ENCODE measurements at regions not wholly inside any gene's neighbourhood (a gene's known extent, or its start where the extent isn't known, plus 50 kb on each side); places are given as distances from the start of the nearest gene placed in this dataset.
"Not testable (repeated sequence)": the region's sequence is repeated elsewhere in the genome, so short reads cannot be mapped to it uniquely, and the experiment has no call there.

DNA sequence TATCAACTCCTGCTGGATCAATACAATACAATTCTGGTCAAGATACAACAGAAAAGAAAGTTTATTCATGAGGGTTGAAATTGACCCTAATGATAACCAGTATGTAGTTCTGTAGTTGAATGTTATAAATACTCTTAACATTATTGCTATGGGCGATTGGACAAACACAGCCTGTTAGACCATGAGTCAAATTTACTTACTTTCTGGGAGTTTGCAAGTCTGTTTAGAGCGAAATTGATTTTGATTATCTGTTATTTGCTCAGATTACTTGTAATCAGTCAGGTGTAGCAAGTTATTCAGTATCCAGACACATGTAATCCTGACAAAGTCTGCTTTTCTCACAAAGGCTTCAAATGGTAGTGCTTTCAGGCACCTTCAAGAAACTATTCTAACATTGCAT lies 216.6 kb upstream of the B3GALT2 start:
- DNase-seq, result no peak

DNA sequence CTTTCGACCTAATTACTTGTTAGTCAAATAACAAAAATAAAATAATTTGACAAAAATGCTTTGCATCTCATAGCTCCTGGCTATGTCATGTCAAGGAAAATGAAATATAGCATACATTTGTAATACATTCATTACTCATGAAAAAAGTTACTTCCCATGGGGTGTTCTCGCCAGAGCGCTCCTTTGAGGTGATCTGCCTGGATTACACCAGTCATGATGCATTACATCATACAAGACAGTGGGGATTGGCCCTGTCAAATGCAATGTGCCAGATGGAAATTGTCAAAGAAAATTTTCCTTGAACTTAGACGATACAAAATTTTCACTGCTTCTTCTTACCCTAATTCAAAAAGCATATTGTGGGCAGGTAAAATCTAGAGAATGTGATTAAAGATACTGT lies 215.6 kb upstream of the B3GALT2 start:
- DNase-seq, result no peak

DNA sequence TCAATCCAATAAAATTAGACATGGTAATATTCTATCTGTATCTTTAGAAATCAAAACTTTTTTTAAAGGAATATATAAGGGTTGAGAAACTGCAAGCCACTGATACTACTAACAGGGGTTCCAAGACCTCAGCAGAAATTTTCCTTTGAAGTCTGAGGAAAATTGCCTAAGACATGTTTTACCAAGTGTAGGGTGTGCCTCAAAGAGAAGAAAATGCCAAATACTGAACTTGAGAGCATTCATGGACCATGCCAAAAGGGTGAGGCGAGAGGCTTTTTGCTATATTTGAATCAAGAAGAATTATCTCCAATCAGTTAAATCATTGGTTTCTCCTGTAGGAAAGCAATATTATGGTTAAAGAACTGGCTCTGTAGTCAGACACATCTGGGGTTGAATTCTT lies 207.9 kb upstream of the B3GALT2 start:
- DNase-seq, result no peak

DNA sequence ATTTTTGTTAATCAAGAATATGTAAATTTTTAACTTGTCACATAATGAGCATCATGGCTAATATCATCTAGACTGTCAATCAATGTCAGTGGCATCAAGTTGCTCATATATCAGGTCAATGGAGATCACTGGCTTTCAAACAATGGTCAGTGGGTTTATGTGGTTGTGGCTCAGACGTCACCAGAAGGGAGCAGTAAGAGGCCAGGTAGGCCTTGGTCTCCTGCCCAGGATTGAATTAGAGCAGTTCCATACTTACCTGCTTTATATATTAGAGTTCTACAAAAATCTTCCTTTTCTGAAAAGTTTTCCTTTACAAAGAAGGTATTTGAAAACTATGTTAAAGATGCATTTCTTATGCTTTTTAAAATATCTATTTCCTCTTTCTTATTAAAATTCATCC lies 206.3 kb upstream of the B3GALT2 start:
- DNase-seq, result no peak

DNA sequence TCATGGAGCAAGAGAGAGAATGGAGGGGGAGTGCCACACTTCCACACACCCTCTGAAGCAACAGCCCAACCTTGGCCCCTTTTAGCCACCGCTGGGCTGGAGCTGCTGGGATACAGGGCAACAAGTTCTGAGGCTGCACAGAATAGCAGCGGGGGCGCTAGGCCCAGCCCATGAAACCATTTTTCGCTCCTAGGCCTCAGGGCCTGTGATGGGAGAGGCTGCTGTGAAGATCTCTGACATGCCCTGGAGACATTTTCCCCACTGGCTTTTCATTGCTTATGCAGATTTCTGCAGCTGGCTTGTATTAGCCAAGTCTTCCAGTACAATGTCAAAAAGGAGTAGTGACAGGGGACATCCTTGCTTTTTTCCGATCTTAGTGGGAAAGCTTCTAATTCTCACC lies 202.3 kb upstream of the B3GALT2 start:
- DNase-seq, result no peak

DNA sequence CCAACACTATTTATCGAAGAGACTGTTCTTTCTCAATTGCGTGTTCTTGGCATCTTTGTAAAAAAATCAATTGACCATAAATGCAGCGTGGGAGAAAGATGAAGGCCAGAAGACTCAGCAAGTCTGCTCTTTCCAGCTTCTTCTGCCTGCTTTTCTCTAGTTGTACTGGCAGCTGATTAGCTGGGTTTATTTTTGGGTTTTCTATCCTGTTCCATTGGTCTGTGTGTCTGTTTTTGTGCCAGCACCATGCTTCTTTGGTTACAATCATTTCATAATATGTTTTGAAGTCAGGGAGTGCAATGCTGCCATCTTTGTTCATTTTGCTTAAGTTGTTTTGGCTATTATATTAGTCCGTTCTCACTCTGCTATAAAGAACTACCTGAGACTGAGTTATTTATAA lies 201.8 kb upstream of the B3GALT2 start:
- no peak for DNase-seq

DNA sequence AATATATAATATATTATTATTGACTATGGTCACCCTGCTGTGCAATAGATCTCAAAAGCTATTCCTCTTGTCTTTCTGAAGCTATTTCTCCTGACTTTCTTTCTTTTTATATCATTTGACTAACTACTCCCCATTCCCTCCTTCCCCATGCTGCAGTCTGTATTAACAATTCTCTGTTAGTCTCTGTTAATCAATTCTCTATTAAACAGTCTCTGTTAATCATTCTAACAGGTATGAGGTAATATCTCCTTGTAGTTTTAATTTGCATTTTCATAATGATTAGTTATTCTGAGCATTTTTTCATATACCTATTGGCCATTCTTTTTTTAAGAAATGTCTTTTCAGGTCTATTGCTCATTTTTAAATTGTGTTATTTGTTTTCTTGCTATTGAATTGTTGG lies 201.0 kb upstream of the B3GALT2 start:
- no peak for DNase-seq

DNA sequence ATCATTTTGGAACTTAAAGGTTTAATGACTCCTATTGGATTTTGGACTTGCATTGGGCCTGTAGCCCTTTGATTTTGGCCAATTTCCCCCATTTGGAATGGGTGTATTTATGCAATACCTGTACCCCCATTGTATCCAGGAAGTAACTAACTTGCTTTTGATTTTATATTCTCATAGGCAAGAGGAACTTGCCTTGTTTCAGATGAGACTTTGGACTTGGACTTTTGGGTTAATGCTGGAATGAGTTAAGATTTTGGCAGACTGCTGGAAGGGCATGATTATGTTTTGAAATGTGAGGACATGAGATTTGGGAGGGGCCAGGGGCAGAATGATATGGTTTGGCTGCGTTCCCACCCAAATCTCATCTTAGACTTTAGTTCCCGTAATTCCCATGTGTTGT lies 192.0 kb upstream of the B3GALT2 start:
- DNase-seq, result not testable (repeated sequence)

DNA sequence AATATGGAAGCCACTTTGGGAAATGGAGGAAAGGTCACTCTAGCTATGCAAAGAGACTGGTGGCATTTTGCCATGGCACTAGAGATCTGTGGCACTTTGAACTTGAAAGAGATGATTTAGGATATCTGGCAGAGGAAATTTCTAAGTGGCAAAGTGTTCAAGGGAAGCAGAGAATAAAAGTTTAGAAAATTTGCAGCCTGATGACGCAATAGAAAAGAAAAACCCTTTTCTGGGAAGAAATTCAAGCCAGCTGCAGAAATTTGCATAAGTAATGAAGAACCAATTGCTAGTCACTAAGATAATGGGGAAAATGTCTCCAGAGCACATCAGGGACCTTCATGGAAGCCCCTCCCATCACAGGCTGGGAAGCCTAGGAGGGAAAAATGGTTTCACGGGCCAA lies 191.1 kb upstream of the B3GALT2 start:
- DNase-seq, result no peak

DNA sequence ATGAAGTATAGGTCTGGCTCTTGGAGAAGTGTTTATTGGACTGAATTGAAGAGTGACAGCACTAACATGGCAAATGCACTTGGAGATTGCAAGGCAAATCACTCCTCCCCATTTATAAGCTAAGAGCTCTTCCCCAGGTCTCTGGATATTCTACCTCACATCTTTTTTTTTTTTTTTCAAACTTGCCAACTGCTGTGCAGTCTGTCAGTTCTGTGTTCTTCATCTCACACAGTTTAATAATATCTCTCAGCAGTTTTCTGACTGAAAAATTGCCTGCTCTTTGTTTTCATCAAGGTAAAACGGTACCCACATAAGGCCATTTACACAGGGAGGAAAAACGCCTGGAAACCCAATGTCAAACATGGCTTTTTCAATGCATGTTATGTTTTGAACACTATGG lies 186.1 kb upstream of the B3GALT2 start:
- no peak for DNase-seq

DNA sequence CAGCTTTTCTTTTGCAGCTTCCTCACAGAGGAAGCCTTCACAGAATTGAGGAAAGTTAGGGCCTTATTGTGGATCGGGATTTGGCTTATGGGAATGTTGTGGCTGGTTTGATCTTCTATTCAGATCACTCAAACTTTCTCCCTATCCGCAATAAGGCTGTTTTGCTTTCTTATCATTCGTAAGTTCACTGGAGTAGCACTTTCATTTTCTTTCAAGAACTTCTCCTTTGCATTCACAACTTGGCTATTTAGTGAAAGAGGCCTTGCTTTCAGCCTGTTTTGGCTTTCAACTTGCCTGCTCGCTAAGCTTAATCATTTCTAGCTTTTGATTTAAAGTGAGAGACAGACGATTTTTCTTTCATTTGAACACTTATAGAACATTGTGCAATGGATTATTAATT lies 181.9 kb upstream of the B3GALT2 start:
- DNase-seq, result no peak

DNA sequence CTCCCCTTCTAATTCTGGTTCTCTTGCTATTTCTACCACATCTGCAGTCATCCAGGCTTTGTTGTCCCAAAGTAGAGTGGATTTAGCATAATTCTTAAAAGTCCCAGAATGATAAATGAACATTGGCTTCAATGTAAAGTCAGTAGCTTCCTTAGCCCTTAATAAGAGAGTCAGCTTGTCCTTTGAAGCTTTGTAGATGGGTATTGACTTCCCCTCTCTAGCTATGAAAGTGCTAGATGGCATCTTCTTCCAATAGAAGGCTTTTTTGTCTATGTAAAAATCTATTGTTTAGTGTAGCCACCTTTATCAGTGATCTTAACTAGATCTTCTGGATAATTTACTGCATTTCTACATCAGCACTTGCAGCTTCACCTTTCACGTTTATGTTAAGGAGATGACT lies 181.4 kb upstream of the B3GALT2 start:
- DNase-seq, result no peak

DNA sequence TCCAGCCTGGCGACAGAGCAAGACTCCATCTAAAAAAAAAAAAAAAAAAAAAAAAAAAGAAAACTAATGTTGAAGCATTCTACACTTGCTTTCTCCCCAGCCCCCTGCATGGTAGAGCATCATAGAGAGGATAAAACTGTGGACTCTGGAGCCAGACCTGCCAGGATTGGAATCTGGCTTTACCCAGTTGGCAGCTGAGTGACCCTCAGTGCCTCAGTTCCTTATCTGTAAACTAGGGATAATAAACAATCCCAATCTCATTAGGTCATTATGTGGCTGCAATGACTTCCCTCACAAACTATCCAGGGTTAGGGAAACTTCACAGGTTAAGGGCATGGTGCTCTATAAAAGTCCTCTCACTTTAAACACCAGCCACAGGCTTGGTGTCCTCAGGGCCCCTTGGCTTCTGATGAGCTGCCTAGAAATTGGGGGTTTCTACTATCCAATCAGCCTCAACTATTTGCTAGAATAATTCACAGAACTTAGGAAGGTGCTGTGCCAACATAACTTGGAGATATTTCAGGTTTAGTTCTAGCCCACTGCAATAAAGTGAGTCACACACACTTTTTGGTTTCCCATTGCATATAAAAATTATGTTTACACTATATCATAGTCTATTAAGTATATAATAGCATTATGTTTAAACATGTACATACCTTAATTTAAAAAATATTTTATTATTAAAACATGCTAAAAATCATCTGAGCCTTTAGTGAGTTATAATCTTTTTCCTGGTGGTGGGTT lies 180.5 kb upstream of the B3GALT2 start:
- DNase-seq, result no peak

DNA sequence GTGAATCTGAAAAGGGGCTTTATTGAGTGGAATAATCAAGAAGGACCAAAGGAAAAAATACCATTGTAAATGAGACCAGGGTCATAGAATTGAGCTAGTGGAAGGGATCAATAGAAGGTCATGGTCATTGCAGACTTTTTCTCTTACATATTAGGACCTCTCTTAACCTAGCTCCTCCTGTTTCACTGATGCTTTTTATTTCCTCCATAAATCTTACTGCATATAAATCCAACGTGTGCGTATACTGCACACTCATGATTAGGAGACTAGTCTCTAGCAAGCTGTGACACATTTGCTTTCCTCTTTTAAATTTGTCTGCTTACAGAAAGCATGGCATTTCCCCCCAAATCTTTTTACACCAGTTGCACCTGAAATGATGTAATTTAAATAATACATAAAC lies 179.6 kb upstream of the B3GALT2 start:
- DNase-seq, result no peak

DNA sequence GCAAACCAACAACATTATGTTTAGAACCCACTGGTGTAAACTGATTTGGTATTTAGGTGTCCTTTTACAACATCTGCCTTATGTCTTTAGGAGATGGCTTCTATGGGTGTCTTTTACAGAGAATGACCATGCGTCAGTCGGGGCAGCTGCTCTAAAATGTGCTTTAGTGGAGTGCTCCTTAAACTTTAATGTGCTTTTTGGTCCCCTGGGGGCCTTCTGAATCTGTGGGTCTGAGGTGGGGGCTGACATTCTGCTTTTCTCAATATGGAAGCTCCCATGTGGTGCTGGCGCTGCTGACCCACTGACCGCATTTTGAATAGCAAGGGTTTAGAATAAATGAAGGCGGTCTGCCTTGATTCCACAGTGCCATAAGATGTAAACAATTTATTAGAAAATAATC lies 173.2 kb upstream of the B3GALT2 start:
- no peak for DNase-seq

DNA sequence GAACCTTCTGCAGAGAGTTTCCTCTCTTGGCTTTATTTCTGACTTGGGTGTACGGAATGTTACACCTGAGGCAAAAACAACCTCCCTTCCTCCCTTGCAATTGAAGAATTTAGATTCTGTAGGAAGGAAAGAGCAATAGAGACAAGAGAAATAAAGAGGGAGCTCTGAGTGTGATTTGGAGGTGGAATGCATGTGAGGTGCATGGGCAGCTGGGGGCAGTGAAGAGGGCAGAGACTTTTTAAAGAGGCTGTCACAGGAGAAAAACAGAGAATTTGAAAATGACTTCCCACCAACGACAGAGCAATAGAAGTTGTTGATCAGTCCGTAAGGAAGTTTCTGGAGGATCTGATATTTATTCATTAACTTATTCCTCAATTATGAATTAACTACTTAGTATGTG lies 172.0 kb upstream of the B3GALT2 start:
- DNase-seq, result no peak

DNA sequence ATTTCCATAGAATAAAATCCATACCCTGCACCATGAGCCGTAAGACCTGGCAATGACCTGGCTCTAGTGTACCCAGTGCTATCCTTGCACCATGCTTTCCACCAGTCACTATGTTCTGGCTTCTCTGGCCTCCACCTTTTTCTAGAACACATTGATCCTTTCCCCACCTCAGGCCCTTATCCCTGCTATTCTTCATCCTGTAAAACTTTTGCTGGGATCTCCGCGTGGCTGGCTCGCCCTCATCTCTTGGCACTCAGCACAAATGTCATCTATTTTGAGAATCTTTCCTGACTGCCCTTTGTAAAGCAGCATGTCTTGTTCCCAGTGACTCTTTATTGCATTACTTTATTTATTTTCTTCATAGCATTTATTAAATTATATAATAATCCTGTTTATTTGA lies 169.8 kb upstream of the B3GALT2 start:
- DNase-seq, result no peak

DNA sequence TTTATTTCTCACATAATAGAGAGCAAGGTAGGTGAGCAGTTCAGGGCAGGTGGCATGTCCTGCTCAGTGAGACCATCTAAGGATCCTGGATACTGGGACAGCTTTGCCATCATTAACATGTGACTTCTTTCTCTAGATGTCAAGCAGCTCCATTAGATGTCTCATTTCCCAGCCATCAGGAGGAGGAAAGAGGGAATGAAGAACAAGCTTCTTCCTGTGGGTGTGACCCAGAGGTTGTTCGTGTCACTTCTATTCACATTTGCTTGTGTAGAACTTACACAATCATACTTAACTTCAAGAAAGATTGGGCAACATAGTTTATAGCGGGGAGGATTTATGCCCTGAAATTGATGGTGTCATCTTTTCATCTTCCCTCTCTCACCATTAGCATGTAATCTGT lies 169.2 kb upstream of the B3GALT2 start:
- DNase-seq, result no peak

DNA sequence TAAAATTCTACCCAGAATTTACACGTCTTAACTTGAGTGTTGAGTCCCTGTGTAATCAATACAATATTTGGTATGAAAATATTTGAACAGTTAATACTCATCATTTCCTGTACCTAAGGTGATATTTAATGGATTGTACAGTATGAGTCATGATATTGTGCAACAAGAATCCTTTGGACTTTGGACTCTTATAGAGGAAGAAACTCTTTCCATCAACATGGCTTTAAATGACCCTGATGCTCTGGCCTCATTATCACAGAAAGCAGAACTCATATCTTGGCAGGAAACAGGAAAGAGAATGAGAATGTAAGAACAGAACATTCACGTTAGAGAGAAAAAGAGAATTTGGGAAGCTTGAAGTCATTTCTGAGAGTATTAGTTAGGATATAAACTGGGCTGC lies 168.8 kb upstream of the B3GALT2 start:
- DNase-seq, result no peak

DNA sequence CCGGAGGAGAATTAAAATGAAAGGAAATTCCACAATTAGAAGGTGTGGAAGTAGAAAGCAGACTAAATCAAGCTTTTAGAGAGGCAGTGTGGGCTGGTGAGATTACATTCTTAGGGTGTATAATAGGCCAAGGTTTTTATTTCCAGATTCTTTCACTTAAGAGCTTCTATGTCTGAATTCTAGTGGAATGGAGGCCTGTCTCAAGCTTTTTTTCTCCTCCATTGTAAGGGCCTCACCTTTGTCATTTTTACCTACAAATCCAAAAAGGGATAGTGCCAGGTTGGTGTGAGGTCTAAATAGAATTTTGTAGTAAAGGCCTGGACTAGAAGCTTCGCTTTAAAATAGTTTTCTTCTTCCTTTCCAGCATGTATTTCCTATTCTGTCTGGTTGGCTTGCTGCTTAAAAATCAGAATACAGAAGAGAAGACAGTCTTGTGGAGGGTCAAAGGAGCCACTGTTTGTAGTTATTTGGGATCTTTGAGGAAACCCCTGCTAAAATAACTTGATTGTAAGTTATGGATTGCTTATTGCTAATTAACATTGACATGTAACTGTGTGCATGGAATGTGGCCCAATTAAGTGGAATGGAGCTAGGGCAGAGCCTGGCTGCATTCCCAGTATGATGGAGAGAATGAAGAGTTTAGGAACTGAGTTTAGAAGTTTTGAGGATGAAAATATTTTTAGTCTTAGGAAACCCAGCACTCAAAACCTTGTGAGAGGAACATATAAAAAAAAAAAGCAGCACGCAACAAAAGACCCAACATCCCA lies 162.5 kb upstream of the B3GALT2 start:
- no peak for DNase-seq

DNA sequence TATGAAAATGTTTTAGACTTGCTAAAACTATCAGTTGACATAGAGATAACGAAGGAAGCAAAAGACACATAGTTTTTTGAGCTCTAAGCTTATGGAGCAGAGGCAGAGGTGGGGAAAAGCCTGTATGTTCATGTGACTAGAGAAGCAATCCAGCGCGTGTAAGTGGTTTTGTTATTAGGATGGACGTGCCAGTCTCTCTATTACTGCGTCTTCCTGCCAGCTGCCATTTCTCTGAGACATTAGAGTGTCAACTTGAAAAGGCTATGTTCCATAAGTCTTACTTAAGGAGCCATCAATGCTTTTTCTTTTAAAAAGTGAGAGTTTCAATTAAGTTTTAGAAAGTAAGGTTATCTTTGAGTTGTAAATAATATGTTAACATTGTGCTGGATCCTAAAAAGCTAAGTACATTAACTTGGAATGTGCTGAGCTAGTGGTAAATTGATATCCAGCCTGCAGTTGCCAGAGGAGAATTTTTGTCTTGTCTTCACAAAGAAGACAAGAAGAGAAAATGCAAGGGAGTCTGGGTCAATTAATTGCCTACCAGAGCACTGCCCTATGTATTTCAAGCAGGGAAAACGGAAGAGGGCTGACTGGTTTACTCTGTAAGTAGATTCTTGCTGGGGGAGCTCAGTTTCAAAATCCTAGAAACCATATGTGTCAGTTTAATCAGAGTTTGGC lies 161.8 kb upstream of the B3GALT2 start:
- no peak for DNase-seq

DNA sequence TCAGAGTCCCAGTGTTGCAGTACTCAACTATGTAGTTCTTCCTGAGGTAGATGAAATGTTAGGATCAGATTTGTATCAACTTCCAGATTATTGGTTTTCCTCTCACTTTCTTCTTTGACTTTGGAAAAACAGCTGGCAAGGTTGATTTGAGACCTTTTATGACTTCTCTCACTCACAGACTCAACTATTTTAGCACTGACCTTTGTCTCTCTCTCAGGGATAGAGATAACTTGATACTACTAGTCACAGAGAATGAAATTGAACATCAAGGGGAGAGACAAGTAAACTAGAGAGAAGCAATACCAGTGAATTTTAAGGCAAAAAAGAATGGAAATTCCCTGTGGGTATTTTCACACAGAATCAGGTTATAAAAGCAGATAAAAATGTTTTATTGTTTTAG lies 159.7 kb upstream of the B3GALT2 start:
- DNase-seq, result no peak

DNA sequence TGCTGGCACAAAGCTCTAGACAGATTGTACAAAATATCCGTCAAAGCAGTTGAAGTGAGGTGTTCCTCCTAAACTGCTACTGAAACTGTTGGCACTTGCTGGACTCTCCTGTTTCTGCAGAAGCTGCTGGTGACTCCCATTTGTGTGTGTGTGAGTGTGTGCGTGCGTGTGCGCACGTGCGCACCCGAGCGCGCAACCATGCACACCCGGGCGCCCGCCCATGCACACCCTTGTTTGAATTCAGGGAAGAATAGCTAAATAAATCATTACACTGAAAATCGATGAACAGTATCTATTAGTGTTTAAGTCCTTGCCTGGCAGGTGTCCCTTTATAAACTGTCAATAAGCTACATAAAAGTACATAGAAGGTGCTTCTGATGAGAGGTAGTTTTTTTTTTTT lies 156.4 kb upstream of the B3GALT2 start:
- DNase-seq, result no peak

DNA sequence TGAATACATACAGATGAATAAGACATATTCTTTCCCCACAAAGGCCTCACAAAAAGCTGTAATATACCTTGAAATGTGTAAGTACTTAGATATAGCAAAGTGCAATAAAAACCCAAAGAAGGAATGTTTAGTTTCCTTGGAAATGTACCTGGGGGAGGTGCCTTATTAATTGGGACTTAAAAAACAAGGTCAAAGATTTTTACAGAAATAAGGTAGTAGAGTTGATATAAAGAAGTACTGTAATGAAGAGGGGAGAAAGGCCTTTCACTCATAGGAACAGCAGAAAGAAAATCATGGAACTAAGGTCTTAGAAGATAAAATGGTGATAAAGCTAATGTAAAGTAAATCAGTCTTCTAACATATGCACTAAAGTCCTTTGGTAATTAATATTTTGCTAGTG lies 153.9 kb upstream of the B3GALT2 start:
- no peak for DNase-seq
